Kidney epithelial cell (primary cell): ENCODE measurements at regions not wholly inside any gene's neighbourhood (a gene's known extent, or its start where the extent isn't known, plus 50 kb on each side); places are given as distances from the start of the nearest gene placed in this dataset.
A peak's percentile ranks its signal among the peaks of the same experiment; 100 is the strongest.
"Not testable (repeated sequence)": the region's sequence is repeated elsewhere in the genome, so short reads cannot be mapped to it uniquely, and the experiment has no call there.

Experiments
- DNase-seq: peaks from one replicate; pipeline ENCODE4 v3.0.0-alpha.2; 2010; ENCODE audit warnings: low read depth
- H3K27me3 ChIP-seq: 2 replicates; pipeline ENCODE4 v1.6.0; 2011; ENCODE audit warnings: low read length; ENCODE audit not compliant: control insufficient read depth, insufficient read depth
- H3K36me3 ChIP-seq: 2 replicates; pipeline ENCODE4 v1.5.1; 2011; ENCODE audit warnings: low read length; ENCODE audit not compliant: control insufficient read depth, insufficient read depth
- H3K4me3 ChIP-seq: 2 replicates; pipeline ENCODE4 v1.5.1; 2011; ENCODE audit warnings: low read depth, mild to moderate bottlenecking, control low read depth, low read length
- CTCF ChIP-seq: IDR thresholded peaks from 2 replicates; pipeline ENCODE4 v1.5.1; 2011; ENCODE audit warnings: mild to moderate bottlenecking, moderate library complexity, low read length, control low read depth, inconsistent platforms; ENCODE audit not compliant: insufficient read depth, poor library complexity, severe bottlenecking

GRCh38 chr6:137810554-137811120 lies 56.4 kb upstream of the TNFAIP3 start:
- TF ChIP-seq CTCF: no peak
- Histone ChIP-seq H3K27me3 (no peaks in the 10 kb centered on the region), H3K4me3 (no peak overlapping the region), H3K36me3 (no peaks in the 10 kb centered on the region)
- DNase-seq: no peak

- peak; percentile 94 for DNase-seq
- H3K4me3 ChIP-seq: no peak overlapping the region
- no peaks in the 10 kb centered on the region for H3K36me3 ChIP-seq
- no peak for TF ChIP-seq CTCF
- H3K27me3 ChIP-seq: no peaks in the 10 kb centered on the region
Observed at GRCh38 chr6:137811121-137811915, 55.7 kb upstream of the TNFAIP3 start.

GRCh38 chr6:137811916-137812553 lies 55.0 kb upstream of the TNFAIP3 start:
- no peaks in the 10 kb centered on the region for H3K27me3 ChIP-seq
- no peak for DNase-seq
- no peak for TF ChIP-seq CTCF
- H3K4me3 ChIP-seq: no peak overlapping the region
- no peaks in the 10 kb centered on the region for H3K36me3 ChIP-seq

GRCh38 chr6:137813308-137813970 lies 53.6 kb upstream of the TNFAIP3 start:
- no peak for DNase-seq
- H3K36me3 ChIP-seq: no peaks in the 10 kb centered on the region
- TF ChIP-seq CTCF: no peak
- H3K27me3 ChIP-seq: no peaks in the 10 kb centered on the region
- H3K4me3 ChIP-seq: no peak overlapping the region

- not testable (repeated sequence) for H3K27me3 ChIP-seq, DNase-seq, H3K36me3 ChIP-seq, H3K4me3 ChIP-seq
Observed at GRCh38 chr6:137814030-137814429, 53.0 kb upstream of the TNFAIP3 start.

GRCh38 chr6:137815692-137816091 lies 51.4 kb upstream of the TNFAIP3 start:
- TF ChIP-seq CTCF: no peak
- Histone ChIP-seq H3K4me3 (no peak overlapping the region), H3K27me3 (no peaks in the 10 kb centered on the region), H3K36me3 (no peaks in the 10 kb centered on the region)
- no peak for DNase-seq
